Left forelimb (tissue), 1 donor: ENCODE measurements at regions not wholly inside any gene's neighbourhood (a gene's known extent, or its start where the extent isn't known, plus 50 kb on each side); places are given as distances from the start of the nearest gene placed in this dataset.
"Not testable (repeated sequence)": the region's sequence is repeated elsewhere in the genome, so short reads cannot be mapped to it uniquely, and the experiment has no call there.

Experiments
- DNase-seq: peaks from one replicate; pipeline ENCODE4 v3.0.0-alpha.2; 2018; ENCODE audit warnings: low spot score

DNA sequence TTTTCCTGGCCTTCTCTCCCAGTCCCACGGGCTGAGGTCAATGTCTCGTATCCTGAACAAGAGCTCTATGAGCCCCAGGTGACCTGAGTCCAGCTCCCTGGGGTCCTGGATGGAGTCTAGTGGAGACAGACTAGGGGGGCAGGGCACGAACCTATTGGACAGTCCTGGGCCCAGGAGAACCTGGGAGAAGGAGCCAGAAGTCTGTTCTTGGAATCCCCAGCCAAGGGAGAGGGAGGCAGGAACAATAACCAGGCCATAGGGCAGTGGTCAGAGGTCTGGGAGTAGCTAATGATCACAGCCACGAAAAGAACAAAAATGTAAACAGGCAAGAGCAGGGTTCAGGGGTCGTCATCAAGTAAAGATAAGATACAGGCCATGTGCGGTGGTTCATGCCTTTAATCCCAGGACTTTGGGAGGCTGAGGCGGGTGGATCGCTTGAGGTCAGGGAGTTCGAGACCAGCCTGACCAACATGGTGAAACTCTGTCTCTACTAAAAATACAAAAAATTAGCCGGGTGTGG lies 60.8 kb downstream of the COPRS start:
- DNase-seq = no peak

DNA sequence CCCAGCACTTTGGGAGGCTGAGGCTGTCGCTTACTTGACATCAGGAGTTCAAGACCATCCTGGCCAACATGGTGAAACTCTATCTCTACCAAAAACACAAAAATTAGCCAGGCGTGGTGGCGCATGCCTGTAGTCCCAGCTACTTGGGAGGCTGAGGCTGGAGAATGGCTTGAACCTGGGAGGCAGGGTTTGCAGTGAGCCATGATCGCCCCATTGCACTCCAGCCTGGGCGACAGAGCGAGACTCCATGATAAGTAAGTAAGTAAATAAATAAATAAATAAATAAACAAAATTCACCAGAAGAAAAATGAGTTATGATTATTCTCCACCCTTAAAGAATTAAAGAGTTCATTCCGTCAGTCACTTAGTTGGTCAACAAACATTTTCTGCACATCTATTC lies 63.1 kb downstream of the COPRS start:
- DNase-seq = not testable (repeated sequence)

DNA sequence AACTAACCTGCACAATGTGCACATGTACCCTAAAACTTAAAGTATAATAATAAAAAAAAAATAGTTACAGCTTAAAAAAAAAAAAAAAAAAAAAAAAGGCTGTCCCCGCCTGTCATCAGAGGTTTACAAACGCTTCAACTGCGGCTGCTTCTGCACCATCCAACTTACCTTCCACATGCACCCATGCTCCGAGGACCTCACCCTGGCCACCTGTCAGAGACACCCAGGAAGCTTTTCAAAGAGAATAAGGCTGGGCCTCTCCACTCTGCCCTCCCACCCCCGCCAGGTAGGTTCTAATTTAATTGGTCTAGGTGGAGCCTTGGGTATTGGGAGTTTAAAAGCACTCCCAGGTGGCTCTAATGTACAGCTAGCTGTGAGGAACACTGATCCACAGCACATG lies 64.9 kb downstream of the COPRS start:
- no peak for DNase-seq

DNA sequence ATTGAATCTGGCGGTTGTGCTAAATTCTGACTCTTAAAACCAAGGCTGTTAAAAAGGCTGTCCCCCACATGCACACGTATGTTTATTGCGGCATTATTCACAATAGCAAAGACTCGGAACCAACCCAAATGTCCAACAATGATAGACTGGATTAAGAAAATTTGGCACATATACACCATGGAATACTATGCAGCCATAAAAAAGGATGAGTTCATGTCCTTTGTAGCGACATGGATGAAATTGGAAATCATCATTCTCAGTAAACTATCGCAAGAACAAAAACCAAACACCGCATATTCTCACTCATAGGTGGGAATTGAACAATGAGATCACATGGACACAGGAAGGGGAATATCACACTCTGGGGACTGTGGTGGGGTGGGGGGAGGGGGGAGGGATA lies 65.4 kb downstream of the COPRS start:
- DNase-seq = not testable (repeated sequence)

DNA sequence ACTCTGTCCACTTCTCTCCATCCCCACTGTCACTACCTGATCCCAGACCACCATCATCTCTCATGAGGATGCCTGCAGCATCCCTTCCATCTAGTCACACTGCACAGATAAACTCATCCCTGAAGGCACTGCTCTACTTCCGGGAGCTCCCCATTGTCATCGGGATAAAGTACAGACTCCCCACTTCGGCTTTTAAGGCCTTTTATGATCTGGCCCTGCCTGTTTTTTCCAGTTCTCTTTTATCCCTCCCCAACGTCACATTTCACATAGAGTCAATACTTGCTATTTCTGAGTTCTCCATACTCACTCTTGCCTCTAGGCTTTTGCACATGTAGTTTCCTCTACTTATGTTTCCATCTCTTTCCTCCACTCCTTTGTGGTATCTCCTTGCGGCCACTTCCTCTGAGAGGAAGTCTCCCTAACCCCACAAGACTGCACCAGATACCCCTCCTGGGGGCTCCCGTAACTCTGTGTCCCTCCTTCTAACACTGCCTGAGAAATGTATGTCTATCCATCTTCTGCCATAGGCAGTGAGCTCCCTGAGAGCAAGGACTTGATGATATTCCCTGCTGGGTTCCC lies 66.9 kb downstream of the COPRS start:
- DNase-seq = no peak

DNA sequence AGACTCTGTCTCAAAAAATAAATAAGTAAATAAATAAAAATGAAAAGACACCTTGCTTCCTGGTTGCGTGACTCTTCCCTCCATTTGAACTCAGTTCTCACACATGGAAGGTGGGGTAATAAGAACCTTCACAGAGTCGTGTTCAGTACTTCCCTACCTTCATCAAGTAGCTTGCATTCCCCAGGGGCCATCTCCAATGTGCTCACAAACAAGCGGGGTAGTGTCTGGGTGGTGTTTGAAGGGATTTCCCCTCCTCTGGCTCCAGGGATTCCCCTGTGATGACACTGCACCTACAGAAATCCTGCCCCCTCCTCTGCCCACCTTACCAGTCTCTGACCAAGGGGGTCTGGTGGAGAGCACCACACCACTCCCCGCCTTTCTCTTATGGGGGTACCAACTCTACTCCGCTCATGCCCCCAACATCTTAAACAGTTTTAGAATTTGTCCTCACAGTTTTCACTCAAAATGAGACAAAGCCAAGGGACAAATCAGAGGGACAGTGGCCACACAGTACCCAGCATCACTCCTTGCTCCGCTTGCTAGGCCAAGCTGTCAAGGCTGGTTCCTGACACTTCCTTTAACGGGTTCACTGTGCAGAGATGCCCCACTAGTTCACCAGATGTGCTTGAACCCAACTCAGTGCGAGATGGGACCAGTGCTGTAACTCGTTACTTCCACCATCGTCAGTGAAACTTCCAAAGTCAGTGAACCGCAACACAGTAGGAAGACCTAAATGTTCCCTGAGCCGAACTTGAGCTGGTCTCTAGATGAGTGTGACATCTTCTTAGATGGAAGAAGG lies 69.1 kb downstream of the COPRS start:
- DNase-seq = no peak

DNA sequence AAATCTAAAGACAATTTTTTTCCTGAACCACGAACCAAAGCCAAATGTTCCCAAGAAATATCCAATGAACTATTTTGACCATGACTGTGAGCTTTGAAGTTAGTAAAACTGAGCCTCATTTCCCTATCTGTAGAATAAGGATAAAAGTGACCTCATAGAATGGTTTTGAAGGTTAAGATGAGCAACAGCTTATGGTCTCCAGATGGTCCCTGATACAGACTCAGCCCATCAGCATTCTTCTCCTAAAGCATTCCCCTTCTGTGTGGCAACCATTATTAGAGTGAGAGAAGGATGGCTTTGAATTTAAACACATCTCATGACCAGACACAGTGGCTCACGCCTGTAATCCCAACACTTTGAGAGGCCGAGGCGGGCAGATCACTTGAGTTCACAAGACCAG lies 70.1 kb downstream of the COPRS start:
- DNase-seq = no peak

DNA sequence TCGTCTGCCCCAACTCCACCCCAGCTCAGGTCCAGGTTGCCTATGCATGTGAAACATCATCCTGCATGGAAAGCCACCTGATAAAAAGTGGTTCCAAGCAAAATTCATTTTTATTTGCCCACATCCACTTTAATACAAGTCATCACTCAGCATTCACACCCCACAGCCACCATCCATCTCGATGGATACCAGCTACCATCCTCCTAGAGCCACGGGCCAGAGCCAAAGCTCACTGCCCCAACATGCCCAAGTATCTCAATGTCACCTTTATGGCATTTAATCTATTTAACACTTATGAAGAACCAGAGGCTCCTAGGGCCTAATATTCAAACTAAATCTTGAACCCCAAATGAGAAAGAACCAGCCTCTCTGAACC lies 70.5 kb downstream of the COPRS start:
- DNase-seq = no peak

DNA sequence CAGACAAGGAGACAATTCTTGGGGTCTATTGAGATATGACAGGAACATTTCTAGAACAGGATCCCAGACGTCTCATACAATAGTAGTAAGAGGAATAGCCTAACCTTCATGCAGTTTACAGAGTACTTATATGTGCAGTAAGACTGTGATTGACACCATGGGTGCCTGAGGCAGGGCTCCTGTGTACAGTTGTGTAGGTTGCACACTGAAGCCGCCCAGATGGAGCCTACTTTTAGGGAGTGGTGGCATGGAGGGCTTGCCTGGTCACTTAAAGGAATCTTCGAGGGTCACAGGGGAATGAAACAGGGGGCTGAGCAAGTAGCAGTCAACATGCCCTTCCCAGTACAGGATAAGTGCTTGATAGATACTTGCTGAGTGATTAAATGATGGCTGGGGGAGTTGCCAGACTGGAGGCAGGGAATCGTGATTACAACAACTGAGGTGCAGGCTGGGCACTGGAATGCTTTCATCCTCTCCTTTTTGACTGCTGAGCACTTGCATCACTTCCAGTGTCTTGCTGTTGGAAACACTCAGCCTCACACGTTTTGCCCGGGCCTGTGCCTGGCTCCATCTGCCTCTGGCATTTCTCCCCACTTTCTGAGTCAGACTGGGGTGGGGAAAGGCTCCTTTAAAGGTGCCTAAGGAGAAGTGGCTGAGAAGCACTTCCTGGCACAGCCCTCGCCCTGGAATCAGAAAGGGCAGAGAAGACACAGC lies 71.0 kb downstream of the COPRS start:
- no peak for DNase-seq

DNA sequence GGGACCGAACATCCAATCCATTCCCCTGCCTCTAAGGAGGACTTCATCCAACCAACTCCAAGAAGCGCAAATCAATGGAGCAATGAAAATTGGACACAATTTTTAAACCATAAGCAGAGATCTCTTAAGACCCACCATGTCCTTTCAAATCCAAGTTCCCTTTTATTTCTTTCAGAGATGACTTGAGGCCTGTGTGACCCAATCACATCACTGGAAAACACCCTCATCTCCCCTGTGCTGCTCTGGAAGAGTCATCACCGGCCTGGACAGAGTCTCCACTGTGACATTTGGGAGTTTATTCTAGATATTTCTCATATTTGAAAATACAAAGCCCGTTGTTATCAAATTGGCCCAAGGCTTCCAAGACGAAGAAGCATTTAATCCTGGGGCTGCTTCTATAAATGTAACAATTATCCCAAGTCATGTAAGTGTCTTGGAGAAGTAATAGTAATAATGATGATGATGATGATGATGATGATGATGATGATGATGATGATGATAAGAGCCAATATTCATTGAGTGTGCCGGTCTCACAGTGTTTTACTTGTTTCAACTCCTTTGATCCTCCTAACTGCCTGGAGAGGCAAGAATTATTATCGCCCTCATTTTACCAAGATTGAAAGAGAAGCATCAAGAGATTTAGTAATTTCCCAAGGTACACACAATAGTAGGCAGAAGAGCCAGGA lies 72.1 kb downstream of the COPRS start:
- no peak for DNase-seq

DNA sequence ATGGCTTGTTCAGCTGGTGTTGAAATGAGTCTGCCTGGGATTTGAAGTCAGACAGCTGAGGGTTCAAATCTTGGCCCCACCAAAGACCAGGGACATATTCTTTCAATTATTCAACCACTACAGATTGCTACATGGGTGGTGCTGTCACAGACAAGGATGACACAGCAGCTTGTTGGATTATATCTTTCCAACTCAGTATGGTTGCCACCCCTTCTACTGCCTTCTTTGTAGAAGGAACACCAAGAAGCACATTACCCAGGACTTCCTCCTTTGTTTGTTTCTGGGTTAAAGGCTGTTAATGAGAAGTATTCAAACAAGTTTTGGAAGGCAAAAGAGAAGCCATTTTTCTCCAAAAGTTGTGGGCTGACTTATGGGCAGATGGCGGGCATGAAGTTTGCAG lies 78.6 kb downstream of the COPRS start:
- no peak for DNase-seq

DNA sequence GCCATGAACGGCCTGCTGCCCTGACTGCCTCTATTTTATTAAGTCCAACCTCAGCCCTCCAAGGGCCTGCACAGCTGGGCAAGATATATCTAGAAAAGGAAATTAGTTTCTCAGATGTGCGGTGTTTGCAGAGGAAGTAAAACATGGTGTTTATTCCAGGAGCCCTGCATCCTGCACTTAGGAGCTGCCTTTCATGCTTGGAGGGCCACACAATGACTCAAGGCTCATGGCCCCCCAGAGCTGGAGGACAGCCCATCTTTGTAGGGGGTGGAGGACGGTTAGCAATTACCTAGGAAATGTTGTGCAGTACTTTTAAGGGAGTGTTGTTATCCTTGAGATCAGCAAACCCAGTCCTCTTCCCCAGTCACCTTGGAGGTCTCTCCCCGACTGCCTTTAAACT lies 80.5 kb downstream of the COPRS start:
- DNase-seq = no peak

DNA sequence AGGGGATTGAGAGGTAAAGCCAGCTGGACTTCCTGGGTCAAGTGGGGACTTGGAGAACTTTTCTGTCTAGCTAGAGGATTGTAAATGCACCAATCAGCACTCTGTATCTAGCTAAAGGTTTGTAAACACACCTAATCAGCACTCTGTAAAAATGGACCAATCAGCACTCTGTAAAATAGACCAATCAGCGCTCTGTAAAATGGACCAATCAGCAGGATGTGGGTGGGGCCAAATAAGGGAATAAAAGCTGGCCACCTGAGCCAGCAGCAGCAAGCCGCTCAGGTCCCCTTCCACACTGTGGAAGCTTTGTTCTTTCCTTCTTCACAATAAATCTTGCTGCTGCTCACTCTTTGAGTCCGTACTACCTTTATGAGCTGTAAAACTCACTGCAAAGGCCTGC lies 87.7 kb downstream of the COPRS start:
- not testable (repeated sequence) for DNase-seq

DNA sequence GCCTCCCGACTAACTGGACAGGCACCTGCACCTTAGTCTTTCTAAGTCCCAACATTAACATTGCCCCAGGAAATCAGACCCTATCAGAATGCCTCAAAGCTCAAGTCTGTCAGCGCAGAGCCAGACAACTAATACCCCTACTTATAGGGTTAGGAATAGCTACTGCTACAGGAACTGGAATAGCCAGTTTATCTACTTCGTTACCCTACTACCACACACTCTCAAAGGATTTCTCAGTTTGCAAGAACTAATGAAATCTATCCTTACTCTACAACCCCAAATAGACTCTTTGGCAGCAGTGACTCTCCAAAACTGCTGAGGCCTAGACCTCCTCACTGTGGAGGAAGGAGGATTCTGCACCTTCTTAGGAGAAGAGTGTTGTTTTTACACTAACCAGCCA lies 88.5 kb downstream of the COPRS start:
- not testable (repeated sequence) for DNase-seq

DNA sequence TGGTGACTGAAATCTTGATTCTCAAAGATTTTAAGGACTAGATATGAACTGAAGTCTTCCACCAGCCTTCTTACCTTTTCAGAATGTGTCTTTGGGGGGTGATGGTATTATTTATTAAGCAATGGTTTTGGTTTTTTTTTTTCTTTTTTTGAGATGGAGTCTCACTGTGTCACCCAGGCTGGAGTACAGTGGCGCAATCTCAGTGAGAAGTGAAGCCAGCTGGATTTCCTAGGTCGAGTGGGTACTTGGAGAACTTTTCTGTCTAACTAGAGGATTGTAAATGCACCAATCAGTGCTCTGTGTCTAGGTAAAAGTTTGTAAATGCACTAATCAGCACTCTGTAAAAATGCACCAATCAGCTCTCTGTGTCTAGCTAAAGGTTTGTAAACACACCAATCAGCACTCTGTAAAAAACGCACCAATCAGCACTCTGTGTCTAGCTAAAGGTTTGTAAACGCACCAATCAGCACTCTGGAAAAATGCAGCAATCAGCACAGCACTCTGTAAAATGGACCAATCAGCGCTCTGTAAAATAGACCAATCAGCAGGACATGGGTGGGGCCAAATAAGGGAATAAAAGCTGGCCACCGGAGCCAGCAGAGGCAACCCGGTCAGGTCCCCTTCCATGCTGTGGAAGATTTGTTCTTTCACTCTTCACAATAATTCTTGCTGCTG lies 97.1 kb downstream of the COPRS start:
- not testable (repeated sequence) for DNase-seq

DNA sequence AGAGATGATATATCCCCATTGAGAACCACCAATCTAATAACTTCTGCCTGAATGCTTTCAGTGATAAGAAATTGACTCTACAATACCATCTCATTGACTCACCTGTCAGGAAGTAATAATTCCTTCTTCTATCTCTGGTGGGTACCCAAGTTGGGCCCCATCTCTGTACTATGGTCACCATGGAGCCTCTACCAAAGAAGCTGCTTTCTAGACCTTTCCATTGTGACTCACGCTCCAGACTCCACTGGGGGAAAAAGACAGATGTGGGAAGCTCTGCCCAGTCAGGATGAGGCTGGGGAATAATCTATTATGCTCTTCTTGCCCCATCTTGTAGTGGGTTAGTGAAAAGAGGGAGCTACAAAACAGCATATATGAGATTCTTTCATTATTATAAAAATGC lies 100.4 kb downstream of the COPRS start:
- no peak for DNase-seq

DNA sequence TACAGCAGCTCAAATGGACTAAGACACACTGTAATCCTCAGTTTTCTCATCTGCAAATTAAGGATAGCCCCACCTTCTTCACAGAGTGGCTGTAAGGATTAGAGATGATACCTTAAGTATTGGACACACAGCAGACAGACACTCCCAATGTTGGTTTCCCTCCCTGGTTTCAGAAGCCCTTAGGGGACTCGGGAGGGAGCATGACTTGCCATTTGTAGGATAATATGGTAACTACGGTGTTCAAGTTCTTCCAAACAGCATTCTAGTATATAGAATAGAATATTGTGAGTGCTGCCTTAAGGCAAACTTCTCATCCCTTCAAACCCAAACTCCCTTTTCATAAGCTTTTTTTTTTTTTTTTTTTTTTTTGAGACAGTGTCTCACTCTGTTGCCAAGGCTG lies 101.9 kb downstream of the COPRS start:
- DNase-seq = no peak

DNA sequence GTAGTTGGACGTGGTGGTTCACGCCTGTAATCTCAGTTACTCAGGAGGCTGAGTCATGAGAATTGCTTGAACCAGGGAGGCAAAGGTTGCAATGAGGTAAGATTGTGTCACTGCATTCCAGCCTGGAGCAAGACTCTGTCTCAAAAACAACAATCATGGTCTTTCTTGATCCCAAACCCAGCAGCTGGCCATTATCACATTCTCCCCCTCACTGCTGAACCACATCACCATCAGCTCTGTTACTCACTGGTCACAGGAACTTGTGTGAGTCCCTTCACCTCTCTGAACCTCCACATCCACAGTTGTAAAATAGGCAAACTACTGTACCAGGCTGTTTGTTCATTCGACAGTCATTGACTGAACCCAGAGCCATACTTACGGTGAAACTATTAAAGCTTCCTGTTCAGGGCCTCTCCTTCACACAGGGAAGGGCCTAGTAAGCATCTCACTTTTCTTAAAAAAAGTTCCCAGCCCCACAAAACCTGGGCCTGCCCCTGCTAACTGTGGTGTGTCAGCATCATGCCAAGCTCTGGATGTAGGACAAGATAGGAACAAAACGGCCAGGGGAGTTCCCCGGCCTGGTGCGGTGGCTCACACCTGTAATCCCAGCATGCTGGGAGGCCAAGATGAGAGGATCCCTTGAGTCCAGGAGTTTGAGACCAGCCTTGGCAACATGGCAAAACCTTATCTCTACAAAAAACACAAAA lies 104.7 kb downstream of the COPRS start:
- DNase-seq = no peak

DNA sequence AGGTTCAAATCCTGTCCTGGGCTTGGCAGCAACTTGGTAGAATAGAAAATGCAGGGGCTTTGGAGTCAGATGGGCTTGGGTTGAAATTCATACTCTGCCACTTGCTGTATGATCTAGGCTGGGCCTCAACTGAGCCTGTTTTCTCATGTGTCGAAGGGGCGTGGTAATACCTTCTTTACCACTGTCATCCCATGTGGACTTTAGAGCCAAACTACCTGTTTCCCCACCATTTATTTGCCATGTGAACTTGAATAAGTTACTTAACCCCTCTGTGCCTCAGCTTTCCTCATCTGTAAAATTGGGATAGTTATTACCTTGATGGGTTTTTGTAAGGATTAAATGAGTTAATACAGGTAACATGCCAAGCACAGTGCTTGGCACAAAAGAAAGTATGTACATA lies 106.0 kb downstream of the COPRS start:
- no peak for DNase-seq

DNA sequence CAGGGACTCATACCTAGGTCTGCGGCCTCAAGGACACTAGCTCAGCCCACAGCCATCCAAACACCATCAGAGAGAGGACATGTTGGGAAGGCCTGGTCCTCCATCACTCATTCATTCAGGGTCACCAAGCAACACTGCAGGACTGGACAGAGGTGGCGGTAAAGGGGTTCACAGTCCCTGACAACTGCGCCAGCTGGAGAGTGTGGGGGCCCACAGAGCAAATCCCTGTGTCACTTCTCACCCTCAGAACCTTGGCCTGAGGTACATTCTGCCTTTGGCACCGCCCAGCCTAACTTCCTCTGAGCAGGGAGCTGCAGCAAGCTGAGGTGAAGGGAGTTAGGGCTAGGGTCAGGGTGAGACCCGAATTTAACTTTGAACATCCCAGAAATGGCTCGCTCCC lies 106.5 kb downstream of the COPRS start:
- no peak for DNase-seq

DNA sequence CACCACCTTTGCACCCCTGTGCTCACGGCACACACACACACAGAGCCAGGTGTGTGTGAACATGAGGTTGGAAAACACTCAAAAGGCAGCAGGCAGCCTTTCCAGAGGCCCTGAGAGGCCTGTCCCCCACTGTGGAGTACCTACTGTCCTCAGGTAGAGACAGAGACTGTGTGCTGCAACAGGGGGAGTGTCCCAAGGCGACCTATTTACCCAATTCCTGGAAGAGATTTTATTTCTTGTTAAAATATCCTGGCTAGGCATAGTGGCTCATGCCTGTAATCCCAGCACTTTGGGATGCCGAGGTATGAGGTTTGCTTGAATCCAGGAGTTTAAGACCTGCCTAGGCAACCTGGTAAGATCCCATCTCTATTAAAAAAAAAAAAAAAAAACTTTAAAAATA lies 108.5 kb downstream of the COPRS start:
- DNase-seq = no peak
